ENCODE measurements at regions not wholly inside any gene's neighbourhood (a gene's known extent, or its start where the extent isn't known, plus 50 kb on each side); places are given as distances from the start of the nearest gene placed in this dataset.

DNA sequence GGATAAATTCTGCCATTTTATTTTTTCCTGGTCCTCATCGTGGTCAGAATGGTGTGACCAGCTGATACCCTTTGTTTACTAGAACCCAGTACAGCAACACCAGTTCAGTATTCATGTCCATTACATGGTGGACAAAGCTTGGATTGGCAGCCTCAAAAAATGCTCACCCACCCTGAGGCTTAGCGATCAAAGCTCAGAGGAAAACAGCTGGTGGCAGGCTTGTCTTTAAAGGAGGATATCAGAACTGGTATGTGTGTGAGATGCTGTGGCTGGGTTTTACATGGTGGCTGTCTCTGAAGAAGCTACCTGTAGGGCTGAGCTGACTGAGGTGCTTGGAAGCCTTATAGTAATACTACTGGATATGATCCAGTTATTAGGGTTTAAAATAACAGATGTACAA lies 471.1 kb upstream of the MEX3C start:
- no peak for DNase-seq (ENCODE audit: extremely low read depth, insufficient read length)
- TF ChIP-seq, protein P1, sequence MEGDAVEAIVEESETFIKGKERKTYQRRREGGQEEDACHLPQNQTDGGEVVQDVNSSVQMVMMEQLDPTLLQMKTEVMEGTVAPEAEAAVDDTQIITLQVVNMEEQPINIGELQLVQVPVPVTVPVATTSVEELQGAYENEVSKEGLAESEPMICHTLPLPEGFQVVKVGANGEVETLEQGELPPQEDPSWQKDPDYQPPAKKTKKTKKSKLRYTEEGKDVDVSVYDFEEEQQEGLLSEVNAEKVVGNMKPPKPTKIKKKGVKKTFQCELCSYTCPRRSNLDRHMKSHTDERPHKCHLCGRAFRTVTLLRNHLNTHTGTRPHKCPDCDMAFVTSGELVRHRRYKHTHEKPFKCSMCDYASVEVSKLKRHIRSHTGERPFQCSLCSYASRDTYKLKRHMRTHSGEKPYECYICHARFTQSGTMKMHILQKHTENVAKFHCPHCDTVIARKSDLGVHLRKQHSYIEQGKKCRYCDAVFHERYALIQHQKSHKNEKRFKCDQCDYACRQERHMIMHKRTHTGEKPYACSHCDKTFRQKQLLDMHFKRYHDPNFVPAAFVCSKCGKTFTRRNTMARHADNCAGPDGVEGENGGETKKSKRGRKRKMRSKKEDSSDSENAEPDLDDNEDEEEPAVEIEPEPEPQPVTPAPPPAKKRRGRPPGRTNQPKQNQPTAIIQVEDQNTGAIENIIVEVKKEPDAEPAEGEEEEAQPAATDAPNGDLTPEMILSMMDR (IDR thresholded peaks at IDR 0.05; ENCODE audit: insufficient read depth, low read length, poor library complexity, severe bottlenecking): no peak
- no peak overlapping the region for H3K4me3 ChIP-seq (replicated peaks; ENCODE audit: low read depth, low read length)
- H3K36me3 ChIP-seq (ENCODE audit: control insufficient read depth, insufficient read depth, low read length): no peaks in the 10 kb centered on the region
- no peaks in the 10 kb centered on the region for H3K27me3 ChIP-seq (replicated peaks; ENCODE audit: control insufficient read depth, insufficient read depth, low read length)

GRCh38 chr18:51686590-51686989 lies 489.1 kb upstream of the MEX3C start:
- TF ChIP-seq, protein P1 (IDR thresholded peaks at IDR 0.05; ENCODE audit: insufficient read depth, low read length, poor library complexity, severe bottlenecking): no peak
- Histone ChIP-seq H3K4me3 (replicated peaks; ENCODE audit: low read depth, low read length) (no peak overlapping the region), H3K27me3 (replicated peaks; ENCODE audit: control insufficient read depth, insufficient read depth, low read length) (no peaks in the 10 kb centered on the region), H3K36me3 (ENCODE audit: control insufficient read depth, insufficient read depth, low read length) (no peaks in the 10 kb centered on the region)
- no peak for DNase-seq (ENCODE audit: extremely low read depth, insufficient read length)

DNA sequence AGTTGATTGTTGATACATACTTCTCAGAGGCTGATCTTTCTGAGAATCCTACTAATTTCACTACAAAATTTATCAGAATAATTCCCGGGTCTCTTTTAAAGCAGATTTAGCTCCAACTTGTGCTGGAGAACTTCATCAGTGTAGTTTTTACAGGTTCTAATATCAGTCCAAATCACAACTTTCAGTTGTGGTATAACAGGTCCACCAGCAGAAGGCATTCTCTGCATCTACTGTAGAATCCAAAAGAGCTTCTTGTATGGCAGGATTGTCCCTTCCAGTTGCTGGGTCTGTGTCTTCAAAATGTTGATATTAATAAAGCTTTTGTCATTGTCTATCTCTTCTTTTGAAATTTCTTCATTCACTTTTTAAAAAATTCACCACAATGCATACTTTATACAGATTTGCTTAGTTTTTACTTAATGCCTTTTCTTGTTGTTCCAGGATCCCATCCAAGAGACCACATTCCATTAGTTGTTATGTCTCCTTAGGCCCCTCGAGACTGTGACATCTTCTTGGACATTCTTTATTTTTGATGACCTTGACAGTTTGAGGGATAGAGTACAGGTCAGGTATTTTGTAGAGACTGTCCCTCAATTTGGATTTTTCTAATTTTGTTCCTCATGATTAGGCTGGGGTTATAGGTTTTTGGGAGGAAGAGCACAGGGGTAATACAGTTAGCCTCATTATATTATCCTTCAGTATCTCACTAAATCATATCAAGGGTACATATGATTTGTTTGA lies 490.5 kb upstream of the MEX3C start:
- TF ChIP-seq, protein P1 (IDR thresholded peaks at IDR 0.05; ENCODE audit: insufficient read depth, low read length, poor library complexity, severe bottlenecking): no peak
- H3K4me3 ChIP-seq (replicated peaks; ENCODE audit: low read depth, low read length): no peak overlapping the region
- H3K27me3 ChIP-seq (replicated peaks; ENCODE audit: control insufficient read depth, insufficient read depth, low read length): no peaks in the 10 kb centered on the region
- no peak for DNase-seq (ENCODE audit: extremely low read depth, insufficient read length)
- H3K36me3 ChIP-seq (ENCODE audit: control insufficient read depth, insufficient read depth, low read length): no peaks in the 10 kb centered on the region

- Histone ChIP-seq H3K4me3 (replicated peaks; ENCODE audit: low read depth, low read length) (no peak overlapping the region), H3K27me3 (replicated peaks; ENCODE audit: control insufficient read depth, insufficient read depth, low read length) (no peaks in the 10 kb centered on the region), H3K36me3 (ENCODE audit: control insufficient read depth, insufficient read depth, low read length) (no peaks in the 10 kb centered on the region)
- TF ChIP-seq, protein P1 (IDR thresholded peaks at IDR 0.05; ENCODE audit: insufficient read depth, low read length, poor library complexity, severe bottlenecking): no peak
- DNase-seq (ENCODE audit: extremely low read depth, insufficient read length): no peak
Measured at GRCh38 chr18:51692612-51693011, 495.1 kb upstream of the MEX3C start.

DNA sequence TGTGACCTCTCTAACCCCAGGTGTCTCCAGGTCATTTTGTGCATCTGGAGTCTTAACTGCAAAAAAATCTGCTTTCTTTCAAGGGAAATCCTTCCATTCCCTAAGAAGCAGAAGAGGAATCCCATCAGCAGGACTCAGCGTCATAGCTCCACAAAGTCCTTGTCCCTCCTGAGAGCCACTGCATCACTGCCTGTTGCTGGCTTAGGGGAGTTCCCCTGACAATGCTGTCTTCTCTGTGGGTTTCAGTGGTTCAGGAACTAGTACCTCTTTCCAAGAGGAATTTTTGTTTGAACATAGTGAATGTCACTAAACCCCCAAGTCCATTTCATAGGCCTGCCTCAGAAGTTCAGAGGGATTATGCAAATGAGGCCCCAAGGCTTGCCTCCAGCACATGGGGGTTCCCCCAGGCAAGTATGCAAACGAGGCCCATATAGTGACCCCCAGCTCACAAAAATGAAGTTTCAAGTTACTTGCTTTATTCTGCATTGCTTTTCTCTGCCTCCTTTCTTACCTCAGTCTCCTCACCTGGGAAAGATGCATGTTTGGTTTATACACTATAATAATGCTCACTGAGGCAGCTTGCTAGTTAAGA lies 513.9 kb upstream of the MEX3C start:
- no peak for DNase-seq (ENCODE audit: extremely low read depth, insufficient read length)
- no peak overlapping the region for H3K4me3 ChIP-seq (replicated peaks; ENCODE audit: low read depth, low read length)
- H3K27me3 ChIP-seq (replicated peaks; ENCODE audit: control insufficient read depth, insufficient read depth, low read length): no peaks in the 10 kb centered on the region
- H3K36me3 ChIP-seq (ENCODE audit: control insufficient read depth, insufficient read depth, low read length): no peaks in the 10 kb centered on the region
- TF ChIP-seq, protein P1 (IDR thresholded peaks at IDR 0.05; ENCODE audit: insufficient read depth, low read length, poor library complexity, severe bottlenecking): no peak

Measured in GM06990 (cell line).